ENCODE measurements at regions not wholly inside any gene's neighbourhood (a gene's known extent, or its start where the extent isn't known, plus 50 kb on each side); places are given as distances from the start of the nearest gene placed in this dataset.
"Not testable (repeated sequence)": the region's sequence is repeated elsewhere in the genome, so short reads cannot be mapped to it uniquely, and the experiment has no call there.

GRCh38 chr15:62870216-62870615 lies 172.3 kb upstream of the TPM1 start:
- Histone ChIP-seq H3K27ac (ENCODE audit: low read depth, low read length, poor library complexity, severe bottlenecking) (no peak overlapping the region), H4K20me1 (ENCODE audit: insufficient read depth, low read length) (no peaks in the 10 kb centered on the region), H3K9me2 (ENCODE audit: insufficient read depth, low read length) (no peaks in the 10 kb centered on the region), H3K36me3 (ENCODE audit: insufficient read depth, low read length) (no peaks in the 10 kb centered on the region), H3K9me3 (ENCODE audit: low read length) (no peaks in the 10 kb centered on the region), H3K4me1 (ENCODE audit: insufficient read depth, low read length, poor library complexity, severe bottlenecking) (no peaks in the 10 kb centered on the region), H3K4me2 (ENCODE audit: low read length) (no peak overlapping the region), H3K4me3 (ENCODE audit: low read depth, low read length, poor library complexity, severe bottlenecking) (no peak overlapping the region), H3K79me2 (ENCODE audit: insufficient read depth, low read depth, low read length) (no peaks in the 10 kb centered on the region), H2AFZ (ENCODE audit: low read length) (no peak overlapping the region)
- TF ChIP-seq, protein P1, sequence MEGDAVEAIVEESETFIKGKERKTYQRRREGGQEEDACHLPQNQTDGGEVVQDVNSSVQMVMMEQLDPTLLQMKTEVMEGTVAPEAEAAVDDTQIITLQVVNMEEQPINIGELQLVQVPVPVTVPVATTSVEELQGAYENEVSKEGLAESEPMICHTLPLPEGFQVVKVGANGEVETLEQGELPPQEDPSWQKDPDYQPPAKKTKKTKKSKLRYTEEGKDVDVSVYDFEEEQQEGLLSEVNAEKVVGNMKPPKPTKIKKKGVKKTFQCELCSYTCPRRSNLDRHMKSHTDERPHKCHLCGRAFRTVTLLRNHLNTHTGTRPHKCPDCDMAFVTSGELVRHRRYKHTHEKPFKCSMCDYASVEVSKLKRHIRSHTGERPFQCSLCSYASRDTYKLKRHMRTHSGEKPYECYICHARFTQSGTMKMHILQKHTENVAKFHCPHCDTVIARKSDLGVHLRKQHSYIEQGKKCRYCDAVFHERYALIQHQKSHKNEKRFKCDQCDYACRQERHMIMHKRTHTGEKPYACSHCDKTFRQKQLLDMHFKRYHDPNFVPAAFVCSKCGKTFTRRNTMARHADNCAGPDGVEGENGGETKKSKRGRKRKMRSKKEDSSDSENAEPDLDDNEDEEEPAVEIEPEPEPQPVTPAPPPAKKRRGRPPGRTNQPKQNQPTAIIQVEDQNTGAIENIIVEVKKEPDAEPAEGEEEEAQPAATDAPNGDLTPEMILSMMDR (conservative IDR thresholded peaks at IDR 0.05; ENCODE audit: low read length) = no peak
- ChIA-PET POLR2A (no interaction called here), CTCF (ENCODE audit: unreplicated experiment) (no interaction called here)
- DNase-seq (ENCODE audit: low spot score) = no peak
- no TSS peak for BruUV-seq (replicated peaks)
- intact Hi-C loops (cut with micrococcal nuclease; ENCODE audit: unreplicated experiment) = no loop called here

GRCh38 chr15:62870701-62871100 lies 171.8 kb upstream of the TPM1 start:
- H3K4me2 ChIP-seq (ENCODE audit: low read length); H4K20me1 ChIP-seq (ENCODE audit: insufficient read depth, low read length); DNase-seq (ENCODE audit: low spot score); H3K79me2 ChIP-seq (ENCODE audit: insufficient read depth, low read depth, low read length); H3K9me2 ChIP-seq (ENCODE audit: insufficient read depth, low read length); intact Hi-C loops (cut with micrococcal nuclease; ENCODE audit: unreplicated experiment); H3K4me3 ChIP-seq (ENCODE audit: low read depth, low read length, poor library complexity, severe bottlenecking); H3K9me3 ChIP-seq (ENCODE audit: low read length); H3K36me3 ChIP-seq (ENCODE audit: insufficient read depth, low read length); CTCF ChIA-PET (ENCODE audit: unreplicated experiment); POLR2A ChIA-PET; H3K4me1 ChIP-seq (ENCODE audit: insufficient read depth, low read length, poor library complexity, severe bottlenecking); H3K27ac ChIP-seq (ENCODE audit: low read depth, low read length, poor library complexity, severe bottlenecking); BruUV-seq (replicated peaks); H2AFZ ChIP-seq (ENCODE audit: low read length): not testable (repeated sequence)

- Histone ChIP-seq H3K36me3 (ENCODE audit: insufficient read depth, low read length) (no peaks in the 10 kb centered on the region), H4K20me1 (ENCODE audit: insufficient read depth, low read length) (no peaks in the 10 kb centered on the region), H3K9me3 (ENCODE audit: low read length) (no peaks in the 10 kb centered on the region), H3K27ac (ENCODE audit: low read depth, low read length, poor library complexity, severe bottlenecking) (no peak overlapping the region), H3K4me1 (ENCODE audit: insufficient read depth, low read length, poor library complexity, severe bottlenecking) (no peaks in the 10 kb centered on the region), H3K9me2 (ENCODE audit: insufficient read depth, low read length) (no peaks in the 10 kb centered on the region), H3K79me2 (ENCODE audit: insufficient read depth, low read depth, low read length) (no peaks in the 10 kb centered on the region), H3K4me2 (ENCODE audit: low read length) (no peak overlapping the region), H2AFZ (ENCODE audit: low read length) (no peak overlapping the region), H3K4me3 (ENCODE audit: low read depth, low read length, poor library complexity, severe bottlenecking) (no peak overlapping the region)
- DNase-seq (ENCODE audit: low spot score) = no peak
- CTCF ChIA-PET (ENCODE audit: unreplicated experiment) = no interaction called here
- BruUV-seq (replicated peaks) = no TSS peak
- POLR2A ChIA-PET = no interaction called here
- TF ChIP-seq, protein P1 (conservative IDR thresholded peaks at IDR 0.05; ENCODE audit: low read length) = no peak
- TF ChIP-seq EZH2phosphoT487 (IDR thresholded peaks at IDR 0.05; ENCODE audit: borderline replicate concordance, low read depth, low read length) = no peak
- intact Hi-C loops (cut with micrococcal nuclease; ENCODE audit: unreplicated experiment) = no loop called here
Observed at GRCh38 chr15:62873203-62873602, 169.3 kb upstream of the TPM1 start.
